Activated T-helper 1 cell treated with Interleukin-2 at 50 U/mL for 16 hours (primary cell): ENCODE measurements at regions not wholly inside any gene's neighbourhood (a gene's known extent, or its start where the extent isn't known, plus 50 kb on each side); places are given as distances from the start of the nearest gene placed in this dataset.

Experiments used
- DNase-seq: peaks from one replicate; pipeline ENCODE4 v3.0.0-alpha.2; 2020; ENCODE audit warnings: low read depth

GRCh38 chr11:134800826-134801225, 388.8 kb upstream of the B3GAT1 start:
- DNase-seq: no peak

GRCh38 chr11:134800130-134800529, 388.1 kb upstream of the B3GAT1 start:
- DNase-seq: no peak

GRCh38 chr11:134799386-134799785, 387.3 kb upstream of the B3GAT1 start:
- DNase-seq: no peak

- DNase-seq: no peak
These were observed 385.5 kb upstream of the B3GAT1 start for GRCh38 chr11:134797411-134798089.

- no peak for DNase-seq
These were observed 383.0 kb upstream of the B3GAT1 start for GRCh38 chr11:134795017-134795416.

- no peak for DNase-seq
These were observed 382.1 kb upstream of the B3GAT1 start for GRCh38 chr11:134794192-134794591.

GRCh38 chr11:134792677-134793076, 380.6 kb upstream of the B3GAT1 start:
- no peak for DNase-seq

- DNase-seq: no peak
These were observed 380.0 kb upstream of the B3GAT1 start for GRCh38 chr11:134792044-134792443.

GRCh38 chr11:134791102-134791501, 379.1 kb upstream of the B3GAT1 start:
- no peak for DNase-seq

GRCh38 chr11:134789104-134789503, 377.1 kb upstream of the B3GAT1 start:
- DNase-seq: no peak

GRCh38 chr11:134786636-134787035, 374.6 kb upstream of the B3GAT1 start:
- DNase-seq: no peak

- no peak for DNase-seq
These were observed 373.7 kb upstream of the B3GAT1 start for GRCh38 chr11:134785660-134786284.

GRCh38 chr11:134785059-134785458, 373.0 kb upstream of the B3GAT1 start:
- no peak for DNase-seq

GRCh38 chr11:134784568-134784967, 372.5 kb upstream of the B3GAT1 start:
- no peak for DNase-seq

- DNase-seq: no peak
These were observed 372.0 kb upstream of the B3GAT1 start for GRCh38 chr11:134784046-134784445.

- no peak for DNase-seq
These were observed 371.2 kb upstream of the B3GAT1 start for GRCh38 chr11:134783234-134783633.

- DNase-seq: no peak
These were observed 369.4 kb upstream of the B3GAT1 start for GRCh38 chr11:134781380-134781866.

GRCh38 chr11:134780486-134781147, 368.6 kb upstream of the B3GAT1 start:
- no peak for DNase-seq

GRCh38 chr11:134779179-134779578, 367.1 kb upstream of the B3GAT1 start:
- no peak for DNase-seq

- DNase-seq: no peak
These were observed 356.4 kb upstream of the B3GAT1 start for GRCh38 chr11:134768463-134768862.

GRCh38 chr11:134765565-134765964, 353.5 kb upstream of the B3GAT1 start:
- no peak for DNase-seq

- no peak for DNase-seq
These were observed 352.9 kb upstream of the B3GAT1 start for GRCh38 chr11:134764966-134765365.

GRCh38 chr11:134764367-134764766, 352.3 kb upstream of the B3GAT1 start:
- no peak for DNase-seq
